GM23338 (cell line): ENCODE measurements at regions not wholly inside any gene's neighbourhood (a gene's known extent, or its start where the extent isn't known, plus 50 kb on each side); places are given as distances from the start of the nearest gene placed in this dataset.

ENCODE experiments used
- ATAC-seq: fragments of 200-7000 bp; cut with Tn5 transposase; 3 replicates; pipeline ENCODE4 v1.9.1; 2020
- DNase-seq: peaks from one replicate; pipeline ENCODE4 v3.0.0-alpha.2; 2015; ENCODE audit warnings: low spot score
- H2AFZ ChIP-seq: fragments of 200-600 bp; sonication (generic); 2 replicates; pipeline ENCODE4 v1.8.0; 2016; ENCODE audit warnings: antibody characterized with exemption, mild to moderate bottlenecking, moderate library complexity
- H3F3A ChIP-seq: fragments of 200-600 bp; sonication (generic); replicated peaks from 2 replicates; pipeline ENCODE4 v1.8.0; 2017; ENCODE audit warnings: antibody characterized with exemption, mixed run types, low read depth
- H3K27ac ChIP-seq: fragments of 200-600 bp; sonication (generic); 2 replicates; pipeline ENCODE4 v1.6.1; 2016; ENCODE audit warnings: low read depth
- H3K27me3 ChIP-seq: fragments of 200-600 bp; sonication (generic); 2 replicates; pipeline ENCODE4 v1.8.0; 2016; ENCODE audit warnings: mild to moderate bottlenecking, mixed run types, moderate library complexity; ENCODE audit not compliant: insufficient read depth
- H3K36me3 ChIP-seq: fragments of 200-600 bp; sonication (generic); 2 replicates; pipeline ENCODE4 v1.8.0; 2016; ENCODE audit warnings: mild to moderate bottlenecking; ENCODE audit not compliant: insufficient read depth
- H3K4me1 ChIP-seq: fragments of 200-600 bp; sonication (generic); 2 replicates; pipeline ENCODE4 v1.8.0; 2016; ENCODE audit warnings: mild to moderate bottlenecking, moderate library complexity; ENCODE audit not compliant: insufficient read depth
- H3K4me2 ChIP-seq: fragments of 200-600 bp; sonication (generic); 2 replicates; pipeline ENCODE4 v1.7.1; 2017; ENCODE audit warnings: mixed run types
- H3K4me3 ChIP-seq: fragments of 200-600 bp; sonication (generic); 2 replicates; pipeline ENCODE4 v1.6.1; 2016; ENCODE audit warnings: mixed run types
- H3K79me2 ChIP-seq: fragments of 200-600 bp; sonication (generic); replicated peaks from 2 replicates; pipeline ENCODE4 v1.8.0; 2017; ENCODE audit warnings: mild to moderate bottlenecking; ENCODE audit not compliant: insufficient read depth
- H3K9me2 ChIP-seq: fragments of 200-600 bp; sonication (generic); 2 replicates; pipeline ENCODE4 v1.8.0; 2017; ENCODE audit not compliant: insufficient read depth
- H4K20me1 ChIP-seq: fragments of 200-600 bp; sonication (generic); replicated peaks from 2 replicates; pipeline ENCODE4 v1.8.0; 2017; ENCODE audit warnings: mild to moderate bottlenecking; ENCODE audit not compliant: insufficient read depth
- H3K27ac Mint-ChIP-seq: 2 replicates; pipeline ENCODE4 v1.8.0; 2020; ENCODE audit warnings: inconsistent platforms, mild to moderate bottlenecking, moderate library complexity, mixed read lengths
- H3K27me3 Mint-ChIP-seq: 3 replicates; pipeline ENCODE4 v1.8.0; 2022; ENCODE audit warnings: low read depth, mild to moderate bottlenecking, moderate library complexity, mixed read lengths, inconsistent platforms; ENCODE audit not compliant: insufficient read depth, poor library complexity
- H3K36me3 Mint-ChIP-seq: 3 replicates; pipeline ENCODE4 v1.8.0; 2021; ENCODE audit warnings: low read depth, mild to moderate bottlenecking, inconsistent platforms, moderate library complexity, mixed read lengths
- H3K4me1 Mint-ChIP-seq: 3 replicates; pipeline ENCODE4 v1.8.0; 2020; ENCODE audit warnings: mild to moderate bottlenecking, inconsistent platforms, mixed read lengths
- H3K4me3 Mint-ChIP-seq: 3 replicates; pipeline ENCODE4 v1.8.0; 2021; ENCODE audit warnings: moderate library complexity, mild to moderate bottlenecking, inconsistent platforms, mixed read lengths
- H3K9me3 Mint-ChIP-seq: 3 replicates; pipeline ENCODE4 v1.8.0; 2020; ENCODE audit warnings: moderate library complexity, mild to moderate bottlenecking, inconsistent platforms, mixed read lengths
- CREB1 ChIP-seq: fragments of 250-450 bp; sonication (Bioruptor Pico); IDR thresholded peaks from 2 replicates; pipeline ENCODE4 v1.5.0; 2020; ENCODE audit warnings: low read depth, mild to moderate bottlenecking, moderate library complexity
- EZH2 ChIP-seq: fragments of 200-600 bp; sonication (generic); IDR thresholded peaks from one replicate; pipeline ENCODE4 v1.8.0; 2017; ENCODE audit warnings: antibody characterized with exemption, mild to moderate bottlenecking, low read depth; ENCODE audit not compliant: unreplicated experiment
- EZH2phosphoT487 ChIP-seq: fragments of 200-600 bp; sonication (generic); IDR thresholded peaks from one replicate; pipeline ENCODE4 v1.8.1; 2018; ENCODE audit warnings: antibody characterized with exemption; ENCODE audit not compliant: unreplicated experiment
- JUNB ChIP-seq: IDR thresholded peaks from one replicate; pipeline ENCODE4 v1.6.1; 2016; ENCODE audit warnings: antibody characterized with exemption; ENCODE audit not compliant: unreplicated experiment
- ZNF331 ChIP-seq: fragments of 250-450 bp; sonication (Bioruptor Pico); IDR thresholded peaks from 2 replicates; pipeline ENCODE4 v1.5.0; 2020; ENCODE audit warnings: low read depth, mild to moderate bottlenecking, moderate library complexity
- ZNF462 ChIP-seq: fragments of 250-450 bp; sonication (Bioruptor Pico); IDR thresholded peaks from 2 replicates; pipeline ENCODE4 v1.5.0; 2020; ENCODE audit warnings: mild to moderate bottlenecking, moderate library complexity
- TF ChIP-seq, protein P1 (sequence below): IDR thresholded peaks from 2 replicates; pipeline ENCODE4 v1.6.1; 2016; ENCODE audit warnings: antibody characterized with exemption

GRCh38 chr5:56712895-56713591 is 102.3 kb upstream of the MAP3K1 start:
- H3K36me3 ChIP-seq = no peaks in the 10 kb centered on the region
- H3F3A ChIP-seq = no peaks in the 10 kb centered on the region
- Mint-ChIP-seq H3K4me1 (peaks cover 29% of the 10 kb centered on the region), H3K4me3 (no peak overlapping the region), H3K9me3 (no peaks in the 10 kb centered on the region; the same call in 2 of the 3 replicates), H3K27ac (no peak overlapping the region), H3K27me3 (peaks cover 3% of the 10 kb centered on the region), H3K36me3 (no peaks in the 10 kb centered on the region)
- DNase-seq (no peak), ATAC-seq (no peak)
- no peak overlapping the region for H3K4me2 ChIP-seq
- no peak overlapping the region for H2AFZ ChIP-seq
- no peaks in the 10 kb centered on the region for H3K27me3 ChIP-seq
- H3K9me2 ChIP-seq = no peaks in the 10 kb centered on the region
- H3K27ac ChIP-seq = no peak overlapping the region
- no peak for TF ChIP-seq ZNF331 (CRISPR knock-in tag)
- TF ChIP-seq, protein P1, sequence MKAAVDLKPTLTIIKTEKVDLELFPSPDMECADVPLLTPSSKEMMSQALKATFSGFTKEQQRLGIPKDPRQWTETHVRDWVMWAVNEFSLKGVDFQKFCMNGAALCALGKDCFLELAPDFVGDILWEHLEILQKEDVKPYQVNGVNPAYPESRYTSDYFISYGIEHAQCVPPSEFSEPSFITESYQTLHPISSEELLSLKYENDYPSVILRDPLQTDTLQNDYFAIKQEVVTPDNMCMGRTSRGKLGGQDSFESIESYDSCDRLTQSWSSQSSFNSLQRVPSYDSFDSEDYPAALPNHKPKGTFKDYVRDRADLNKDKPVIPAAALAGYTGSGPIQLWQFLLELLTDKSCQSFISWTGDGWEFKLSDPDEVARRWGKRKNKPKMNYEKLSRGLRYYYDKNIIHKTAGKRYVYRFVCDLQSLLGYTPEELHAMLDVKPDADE = no peak
- no peak for TF ChIP-seq JUNB
- TF ChIP-seq EZH2phosphoT487 = no peak
- no peak for TF ChIP-seq CREB1 (CRISPR knock-in tag)
- no peak for TF ChIP-seq EZH2
- no peak for TF ChIP-seq ZNF462
- H3K4me1 ChIP-seq = peaks cover 31% of the 10 kb centered on the region
- no peak overlapping the region for H3K4me3 ChIP-seq
- H3K79me2 ChIP-seq = no peaks in the 10 kb centered on the region
- H4K20me1 ChIP-seq = no peaks in the 10 kb centered on the region
